ENCODE measurements at regions not wholly inside any gene's neighbourhood (a gene's known extent, or its start where the extent isn't known, plus 50 kb on each side); places are given as distances from the start of the nearest gene placed in this dataset.

DNA sequence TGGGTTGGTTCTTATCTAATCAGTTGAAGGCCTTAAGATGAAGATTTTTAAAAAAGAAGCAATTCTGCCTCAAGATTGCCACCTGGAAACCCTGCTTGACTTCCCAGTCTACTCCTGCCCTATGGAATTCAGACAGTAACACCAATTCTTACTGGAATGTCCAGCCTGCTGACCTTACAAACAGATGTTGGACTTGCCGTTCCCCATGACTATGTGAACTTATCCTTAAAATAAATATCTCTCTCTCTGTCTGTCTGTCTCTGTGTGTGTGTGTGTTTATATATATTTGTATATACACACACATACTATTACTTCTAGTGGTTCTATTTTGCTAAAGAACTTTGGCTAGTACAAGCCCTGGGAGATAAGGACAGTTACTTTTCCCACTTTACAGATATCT, 675.3 kb downstream of the SLC4A3 start:
- POLR2A ChIA-PET: no interaction called here
- DNase-seq: no peak
- H3K36me3 Mint-ChIP-seq: no peaks in the 10 kb centered on the region
- CTCF ChIA-PET: no interaction called here
- H3K4me1 Mint-ChIP-seq: no peaks in the 10 kb centered on the region
- no peaks in the 10 kb centered on the region for H3K9me3 ChIP-seq (ENCODE audit: control insufficient read depth in 2 of 3, low read length in 3 of 3)
- ATAC-seq: no peak
- no peak overlapping the region for H3K27ac Mint-ChIP-seq
- no peak overlapping the region for H3K27ac ChIP-seq (ENCODE audit: low read depth, low read length)
- no peaks in the 10 kb centered on the region for H3K27me3 ChIP-seq (ENCODE audit: control insufficient read depth in 2 of 2, insufficient read depth in 2 of 2, low read length in 2 of 2)
- H3K4me1 ChIP-seq (ENCODE audit: control insufficient read depth in 2 of 2, insufficient read depth in 2 of 2, low read length in 2 of 2): no peaks in the 10 kb centered on the region
- intact Hi-C loops (cut with micrococcal nuclease): no loop called here
- no peak overlapping the region for H3K4me3 Mint-ChIP-seq
- H3K36me3 ChIP-seq (ENCODE audit: control insufficient read depth in 2 of 3, insufficient read depth in 3 of 3, low read length in 3 of 3): no peaks in the 10 kb centered on the region
- H3K9me3 Mint-ChIP-seq: peaks cover 0 to 5% (median 0%) of the 10 kb centered on the region in 11 donors
- peaks cover 0 to 5% (median 0%) of the 10 kb centered on the region in 5 donors for H3K27me3 Mint-ChIP-seq
- H3K4me3 ChIP-seq (ENCODE audit: low read length): no peak overlapping the region

DNA sequence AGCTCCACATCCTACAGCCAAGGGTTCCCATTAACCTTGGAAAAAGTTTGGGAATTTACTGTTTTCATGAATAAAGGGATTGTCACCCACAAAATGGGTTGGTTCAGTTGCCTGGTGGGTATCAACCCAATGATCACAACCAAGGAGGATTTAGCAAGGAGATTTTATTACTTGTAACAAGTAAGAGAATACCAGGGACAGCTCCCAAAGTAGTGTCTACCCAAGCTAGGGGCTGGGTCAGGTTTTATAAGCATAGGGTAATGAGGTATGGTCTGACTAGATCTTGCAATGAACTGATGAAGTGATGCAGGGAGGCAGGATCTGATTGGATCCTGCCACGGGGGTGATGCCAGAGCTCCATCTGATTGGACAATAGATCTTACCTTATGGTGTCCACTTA, 681.8 kb downstream of the SLC4A3 start:
- CTCF ChIA-PET: no interaction called here
- no peak overlapping the region for H3K27ac ChIP-seq (ENCODE audit: low read depth, low read length)
- Mint-ChIP-seq H3K36me3 (no peaks in the 10 kb centered on the region), H3K27me3 (peaks cover 0 to 5% (median 0%) of the 10 kb centered on the region in 5 donors), H3K27ac (no peak overlapping the region), H3K9me3 (peaks cover 0 to 7% (median 3%) of the 10 kb centered on the region in 11 donors), H3K4me1 (no peaks in the 10 kb centered on the region), H3K4me3 (no peak overlapping the region)
- ATAC-seq (no peak), DNase-seq (no peak)
- H3K4me3 ChIP-seq (ENCODE audit: low read length): no peak overlapping the region
- POLR2A ChIA-PET: no interaction called here
- no peaks in the 10 kb centered on the region for H3K36me3 ChIP-seq (ENCODE audit: control insufficient read depth in 2 of 3, insufficient read depth in 3 of 3, low read length in 3 of 3)
- H3K4me1 ChIP-seq (ENCODE audit: control insufficient read depth in 2 of 2, insufficient read depth in 2 of 2, low read length in 2 of 2): no peaks in the 10 kb centered on the region
- intact Hi-C loops (cut with micrococcal nuclease): no loop called here
- no peaks in the 10 kb centered on the region for H3K27me3 ChIP-seq (ENCODE audit: control insufficient read depth in 2 of 2, insufficient read depth in 2 of 2, low read length in 2 of 2)
- no peaks in the 10 kb centered on the region for H3K9me3 ChIP-seq (ENCODE audit: control insufficient read depth in 2 of 3, low read length in 3 of 3)

DNA sequence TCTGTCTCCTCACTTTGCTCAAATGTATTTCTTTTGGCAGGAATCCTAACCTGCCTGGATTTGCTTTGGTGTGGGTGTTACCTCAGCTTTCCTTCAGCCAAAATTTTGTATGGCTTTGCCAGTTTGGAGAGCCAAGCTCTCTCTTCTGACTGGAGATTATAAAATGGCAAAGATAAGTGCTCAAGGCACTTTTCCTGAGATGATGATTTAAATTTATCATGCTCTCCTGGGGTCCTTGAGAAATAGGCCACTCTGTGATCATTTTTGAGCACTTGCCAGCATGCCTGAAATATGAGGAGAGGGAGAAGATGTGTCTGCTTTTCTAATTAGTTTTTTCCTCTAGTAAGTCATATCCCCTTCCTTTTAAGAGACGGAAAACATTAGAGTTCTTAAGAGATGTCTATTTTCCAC, 683.0 kb downstream of the SLC4A3 start:
- ChIA-PET POLR2A (no interaction called here), CTCF (no interaction called here)
- Histone ChIP-seq H3K4me3 (ENCODE audit: low read length) (no peak overlapping the region), H3K27me3 (ENCODE audit: control insufficient read depth in 2 of 2, insufficient read depth in 2 of 2, low read length in 2 of 2) (no peaks in the 10 kb centered on the region), H3K36me3 (ENCODE audit: control insufficient read depth in 2 of 3, insufficient read depth in 3 of 3, low read length in 3 of 3) (no peaks in the 10 kb centered on the region), H3K27ac (ENCODE audit: low read depth, low read length) (no peak overlapping the region), H3K4me1 (ENCODE audit: control insufficient read depth in 2 of 2, insufficient read depth in 2 of 2, low read length in 2 of 2) (no peaks in the 10 kb centered on the region), H3K9me3 (ENCODE audit: control insufficient read depth in 2 of 3, low read length in 3 of 3) (no peaks in the 10 kb centered on the region)
- H3K27ac Mint-ChIP-seq: no peak overlapping the region
- no peaks in the 10 kb centered on the region for H3K4me1 Mint-ChIP-seq
- H3K9me3 Mint-ChIP-seq: peaks cover 0 to 11% (median 3%) of the 10 kb centered on the region in 11 donors
- ATAC-seq (no peak), DNase-seq (no peak)
- intact Hi-C loops (cut with micrococcal nuclease): no loop called here
- H3K36me3 Mint-ChIP-seq: no peaks in the 10 kb centered on the region
- no peak overlapping the region for H3K4me3 Mint-ChIP-seq
- peaks cover 0 to 5% (median 0%) of the 10 kb centered on the region in 5 donors for H3K27me3 Mint-ChIP-seq

DNA sequence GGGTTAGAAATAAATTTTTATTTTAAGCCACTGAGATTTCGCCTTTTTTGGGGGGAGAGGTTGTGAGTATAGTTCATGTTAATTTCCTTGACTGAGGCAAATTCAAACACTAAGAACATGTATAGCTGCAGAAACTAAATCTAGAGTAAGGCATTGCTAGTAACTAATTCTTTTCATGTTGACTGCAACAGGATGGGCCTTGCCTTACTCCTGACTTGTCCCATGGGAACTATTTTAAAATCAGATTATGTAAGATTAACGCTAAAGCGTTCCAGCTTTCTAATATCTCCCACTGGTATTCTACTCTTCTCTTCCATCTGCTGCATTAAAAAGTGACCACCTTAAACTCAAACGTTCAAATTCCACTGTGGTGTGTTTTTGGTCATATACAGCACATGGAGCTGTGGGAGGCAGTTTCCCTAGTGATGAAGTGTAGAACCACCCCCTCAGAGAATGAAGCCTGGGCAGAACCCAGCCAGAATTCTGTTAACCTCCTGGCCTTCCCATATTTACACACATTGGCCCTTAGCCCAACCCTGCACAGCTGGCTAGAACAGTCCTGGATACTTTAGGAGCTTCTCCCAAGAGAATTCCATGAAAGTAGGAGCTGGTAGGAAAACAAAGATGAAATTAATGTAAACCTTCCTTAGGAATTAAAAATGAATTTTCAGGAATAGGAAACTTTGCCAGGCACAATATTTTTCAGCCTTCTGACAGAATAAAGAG, 687.8 kb downstream of the SLC4A3 start:
- POLR2A ChIA-PET: no interaction called here
- Mint-ChIP-seq H3K27me3 (peaks cover 0 to 5% (median 0%) of the 10 kb centered on the region in 5 donors), H3K4me3 (no peak overlapping the region), H3K27ac (no peak overlapping the region), H3K9me3 (peaks cover 0 to 11% (median 5%) of the 10 kb centered on the region in 11 donors), H3K36me3 (no peaks in the 10 kb centered on the region), H3K4me1 (no peaks in the 10 kb centered on the region)
- Histone ChIP-seq H3K4me3 (ENCODE audit: low read length) (no peak overlapping the region), H3K27me3 (ENCODE audit: control insufficient read depth in 2 of 2, insufficient read depth in 2 of 2, low read length in 2 of 2) (no peaks in the 10 kb centered on the region), H3K27ac (ENCODE audit: low read depth, low read length) (no peak overlapping the region), H3K9me3 (ENCODE audit: control insufficient read depth in 2 of 3, low read length in 3 of 3) (no peaks in the 10 kb centered on the region), H3K36me3 (ENCODE audit: control insufficient read depth in 2 of 3, insufficient read depth in 3 of 3, low read length in 3 of 3) (no peaks in the 10 kb centered on the region), H3K4me1 (ENCODE audit: control insufficient read depth in 2 of 2, insufficient read depth in 2 of 2, low read length in 2 of 2) (no peaks in the 10 kb centered on the region)
- CTCF ChIA-PET: no interaction called here
- no peak for DNase-seq
- ATAC-seq: no peak
- intact Hi-C loops (cut with micrococcal nuclease): no loop called here

DNA sequence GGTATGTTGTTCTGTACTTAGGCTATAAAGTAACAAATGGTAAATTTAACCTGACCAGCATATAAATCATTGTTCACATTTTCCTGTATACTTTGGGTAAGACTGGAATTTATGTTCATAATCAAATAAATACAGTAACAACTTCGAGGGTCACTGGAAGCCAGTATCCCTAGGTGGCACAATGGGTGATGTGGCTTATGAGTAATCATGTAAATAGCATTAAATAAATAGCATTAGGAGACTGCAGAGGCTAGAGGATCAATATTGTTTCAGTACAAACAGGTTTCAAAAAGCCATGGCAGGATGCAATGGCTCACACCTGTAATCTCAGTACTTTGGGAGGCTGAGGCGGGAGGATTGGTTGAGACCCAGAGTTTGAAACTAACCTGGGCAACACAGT, 690.6 kb downstream of the SLC4A3 start:
- Mint-ChIP-seq H3K27ac (no peak overlapping the region), H3K4me3 (no peak overlapping the region), H3K4me1 (no peaks in the 10 kb centered on the region), H3K36me3 (no peaks in the 10 kb centered on the region), H3K27me3 (peaks cover 0 to 5% (median 0%) of the 10 kb centered on the region in 5 donors), H3K9me3 (peaks cover 0 to 13% (median 7%) of the 10 kb centered on the region in 11 donors)
- no peaks in the 10 kb centered on the region for H3K27me3 ChIP-seq (ENCODE audit: control insufficient read depth in 2 of 2, insufficient read depth in 2 of 2, low read length in 2 of 2)
- no peak overlapping the region for H3K4me3 ChIP-seq (ENCODE audit: low read length)
- ATAC-seq (no peak), DNase-seq (no peak)
- intact Hi-C loops (cut with micrococcal nuclease): no loop called here
- no peaks in the 10 kb centered on the region for H3K36me3 ChIP-seq (ENCODE audit: control insufficient read depth in 2 of 3, insufficient read depth in 3 of 3, low read length in 3 of 3)
- H3K27ac ChIP-seq (ENCODE audit: low read depth, low read length): no peak overlapping the region
- no peaks in the 10 kb centered on the region for H3K4me1 ChIP-seq (ENCODE audit: control insufficient read depth in 2 of 2, insufficient read depth in 2 of 2, low read length in 2 of 2)
- H3K9me3 ChIP-seq (ENCODE audit: control insufficient read depth in 2 of 3, low read length in 3 of 3): no peaks in the 10 kb centered on the region
- CTCF ChIA-PET: no interaction called here
- POLR2A ChIA-PET: no interaction called here

- Mint-ChIP-seq H3K4me1 (no peaks in the 10 kb centered on the region), H3K36me3 (no peaks in the 10 kb centered on the region), H3K9me3 (peaks cover 0 to 13% (median 5%) of the 10 kb centered on the region in 11 donors), H3K27me3 (peaks cover 0 to 5% (median 0%) of the 10 kb centered on the region in 5 donors), H3K27ac (no peak overlapping the region), H3K4me3 (no peak overlapping the region)
- Histone ChIP-seq H3K4me3 (ENCODE audit: low read length) (no peak overlapping the region), H3K4me1 (ENCODE audit: control insufficient read depth in 2 of 2, insufficient read depth in 2 of 2, low read length in 2 of 2) (no peaks in the 10 kb centered on the region), H3K27ac (ENCODE audit: low read depth, low read length) (no peak overlapping the region), H3K36me3 (ENCODE audit: control insufficient read depth in 2 of 3, insufficient read depth in 3 of 3, low read length in 3 of 3) (no peaks in the 10 kb centered on the region), H3K9me3 (ENCODE audit: control insufficient read depth in 2 of 3, low read length in 3 of 3) (no peaks in the 10 kb centered on the region), H3K27me3 (ENCODE audit: control insufficient read depth in 2 of 2, insufficient read depth in 2 of 2, low read length in 2 of 2) (no peaks in the 10 kb centered on the region)
- ATAC-seq (no peak), DNase-seq (no peak)
- intact Hi-C loops (cut with micrococcal nuclease): no loop called here
- POLR2A ChIA-PET: no interaction called here
- CTCF ChIA-PET: no interaction called here
These were observed 691.1 kb downstream of the SLC4A3 start for GRCh38 chr2:220318508-220318907.

DNA sequence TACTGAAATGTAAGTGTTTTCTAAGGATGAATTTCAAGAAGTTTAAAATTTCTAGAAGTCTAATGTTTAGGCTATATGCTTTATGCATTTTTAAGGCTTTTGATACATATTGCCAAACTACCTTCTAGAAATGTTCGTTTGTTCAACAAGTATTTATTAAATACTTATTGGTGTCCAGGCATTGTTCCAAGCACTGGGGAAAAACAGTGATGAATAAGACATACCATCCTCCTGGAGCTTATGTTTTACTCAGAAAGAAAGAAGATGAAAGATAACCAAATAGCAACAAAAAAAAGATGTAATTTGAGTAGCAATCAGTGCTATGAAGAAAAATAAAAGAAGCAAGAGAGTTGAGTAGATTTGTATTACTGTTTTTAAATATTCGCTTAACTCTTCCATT, 692.9 kb downstream of the SLC4A3 start:
- Mint-ChIP-seq H3K27ac (no peak overlapping the region), H3K4me1 (no peaks in the 10 kb centered on the region), H3K36me3 (no peaks in the 10 kb centered on the region), H3K4me3 (no peak overlapping the region), H3K9me3 (peaks cover 0 to 18% (median 3%) of the 10 kb centered on the region in 11 donors), H3K27me3 (no peaks in the 10 kb centered on the region)
- intact Hi-C loops (cut with micrococcal nuclease): no loop called here
- POLR2A ChIA-PET: no interaction called here
- DNase-seq (no peak), ATAC-seq (no peak)
- no peaks in the 10 kb centered on the region for H3K4me1 ChIP-seq (ENCODE audit: control insufficient read depth in 2 of 2, insufficient read depth in 2 of 2, low read length in 2 of 2)
- no peak overlapping the region for H3K4me3 ChIP-seq (ENCODE audit: low read length)
- no peak overlapping the region for H3K27ac ChIP-seq (ENCODE audit: low read depth, low read length)
- CTCF ChIA-PET: no interaction called here
- no peaks in the 10 kb centered on the region for H3K36me3 ChIP-seq (ENCODE audit: control insufficient read depth in 2 of 3, insufficient read depth in 3 of 3, low read length in 3 of 3)
- no peaks in the 10 kb centered on the region for H3K27me3 ChIP-seq (ENCODE audit: control insufficient read depth in 2 of 2, insufficient read depth in 2 of 2, low read length in 2 of 2)
- H3K9me3 ChIP-seq (ENCODE audit: control insufficient read depth in 2 of 3, low read length in 3 of 3): no peaks in the 10 kb centered on the region
